ENCODE measurements at regions not wholly inside any gene's neighbourhood (a gene's known extent, or its start where the extent isn't known, plus 50 kb on each side); places are given as distances from the start of the nearest gene placed in this dataset.

DNA sequence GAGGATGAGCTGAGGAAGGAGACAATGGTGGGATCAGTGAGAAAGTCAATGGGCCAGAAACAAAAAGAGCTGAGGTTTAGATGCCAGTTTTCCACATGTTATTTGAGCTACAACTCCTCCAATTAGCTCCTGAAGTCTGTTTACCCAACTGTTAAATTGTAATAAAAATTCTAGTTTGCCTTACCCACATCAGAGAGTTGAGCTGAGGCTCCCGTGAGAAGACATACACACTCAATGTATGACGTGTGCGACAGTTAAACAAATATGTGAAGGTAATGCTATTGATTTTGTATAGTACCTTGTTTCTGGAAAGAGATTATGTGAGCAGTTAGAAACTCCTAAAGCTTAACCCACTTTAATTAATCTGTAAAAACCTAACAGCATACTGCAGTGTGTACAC, 318.1 kb upstream of the GRM7 start:
- H3K36me3 ChIP-seq: no peaks in the 10 kb centered on the region
- no peak overlapping the region for H3K27ac ChIP-seq
- H3K4me3 ChIP-seq: no peak overlapping the region
- TF ChIP-seq, protein P1, sequence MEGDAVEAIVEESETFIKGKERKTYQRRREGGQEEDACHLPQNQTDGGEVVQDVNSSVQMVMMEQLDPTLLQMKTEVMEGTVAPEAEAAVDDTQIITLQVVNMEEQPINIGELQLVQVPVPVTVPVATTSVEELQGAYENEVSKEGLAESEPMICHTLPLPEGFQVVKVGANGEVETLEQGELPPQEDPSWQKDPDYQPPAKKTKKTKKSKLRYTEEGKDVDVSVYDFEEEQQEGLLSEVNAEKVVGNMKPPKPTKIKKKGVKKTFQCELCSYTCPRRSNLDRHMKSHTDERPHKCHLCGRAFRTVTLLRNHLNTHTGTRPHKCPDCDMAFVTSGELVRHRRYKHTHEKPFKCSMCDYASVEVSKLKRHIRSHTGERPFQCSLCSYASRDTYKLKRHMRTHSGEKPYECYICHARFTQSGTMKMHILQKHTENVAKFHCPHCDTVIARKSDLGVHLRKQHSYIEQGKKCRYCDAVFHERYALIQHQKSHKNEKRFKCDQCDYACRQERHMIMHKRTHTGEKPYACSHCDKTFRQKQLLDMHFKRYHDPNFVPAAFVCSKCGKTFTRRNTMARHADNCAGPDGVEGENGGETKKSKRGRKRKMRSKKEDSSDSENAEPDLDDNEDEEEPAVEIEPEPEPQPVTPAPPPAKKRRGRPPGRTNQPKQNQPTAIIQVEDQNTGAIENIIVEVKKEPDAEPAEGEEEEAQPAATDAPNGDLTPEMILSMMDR (IDR thresholded peaks at IDR 0.05): no peak
- no peak for TF ChIP-seq POLR2A (IDR thresholded peaks at IDR 0.05)
- no peaks in the 10 kb centered on the region for H3K27me3 ChIP-seq
- H3K4me1 ChIP-seq: no peaks in the 10 kb centered on the region
- H3K9me3 ChIP-seq: no peaks in the 10 kb centered on the region
- DNase-seq: no peak

DNA sequence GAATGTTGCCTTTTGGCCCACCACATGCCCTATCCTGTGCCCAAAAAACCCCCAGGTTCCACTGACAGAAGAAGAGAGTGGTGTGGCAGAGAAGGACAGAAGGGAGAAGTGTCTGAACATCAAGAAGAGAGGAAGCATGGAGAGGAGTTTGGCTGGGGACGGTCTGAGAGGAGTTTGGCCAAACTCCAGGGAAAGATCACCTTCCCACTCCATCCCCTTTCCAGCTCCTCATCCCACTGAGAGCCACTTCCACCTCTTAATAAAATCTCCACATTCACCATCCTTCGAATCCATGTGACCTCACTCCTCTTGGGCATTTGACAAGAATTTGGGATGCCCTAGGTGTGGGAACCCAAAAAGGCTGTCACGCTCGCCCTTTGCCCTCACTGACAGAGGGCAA, 311.6 kb upstream of the GRM7 start:
- no peaks in the 10 kb centered on the region for H3K27me3 ChIP-seq
- no peak overlapping the region for H3K27ac ChIP-seq
- H3K4me3 ChIP-seq: no peak overlapping the region
- DNase-seq: no peak
- no peaks in the 10 kb centered on the region for H3K4me1 ChIP-seq
- H3K9me3 ChIP-seq: no peaks in the 10 kb centered on the region
- TF ChIP-seq POLR2A (IDR thresholded peaks at IDR 0.05): no peak
- TF ChIP-seq, protein P1 (IDR thresholded peaks at IDR 0.05): no peak
- H3K36me3 ChIP-seq: no peaks in the 10 kb centered on the region

GRCh38 chr3:6551165-6551564, 309.8 kb upstream of the GRM7 start:
- no peak for DNase-seq
- Histone ChIP-seq H3K27me3 (no peaks in the 10 kb centered on the region), H3K9me3 (no peaks in the 10 kb centered on the region), H3K36me3 (no peaks in the 10 kb centered on the region), H3K4me1 (no peaks in the 10 kb centered on the region), H3K27ac (no peak overlapping the region), H3K4me3 (no peak overlapping the region)
- TF ChIP-seq POLR2A (IDR thresholded peaks at IDR 0.05): no peak
- TF ChIP-seq, protein P1 (IDR thresholded peaks at IDR 0.05): no peak

DNA sequence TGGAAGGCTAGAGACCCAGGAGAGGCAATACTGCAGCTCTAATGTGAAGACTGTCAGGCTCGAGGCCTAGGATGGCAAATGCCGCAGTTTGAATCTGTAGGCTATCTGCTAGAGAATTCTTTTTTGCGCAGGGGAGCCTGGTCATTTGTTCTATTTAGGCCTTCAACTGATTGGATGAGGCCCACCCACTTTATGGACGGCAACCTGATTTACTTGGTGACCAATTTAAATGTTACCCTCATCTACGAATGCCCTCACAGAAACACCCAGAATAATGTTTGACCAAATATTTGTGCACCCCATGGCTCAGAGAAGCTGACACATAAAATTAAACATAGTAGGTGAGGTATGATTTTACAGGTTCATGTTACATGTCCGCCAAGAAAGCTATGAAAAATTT, 300.7 kb upstream of the GRM7 start:
- Histone ChIP-seq H3K4me1 (no peaks in the 10 kb centered on the region), H3K27ac (no peak overlapping the region), H3K4me3 (no peak overlapping the region), H3K36me3 (no peaks in the 10 kb centered on the region), H3K9me3 (no peaks in the 10 kb centered on the region), H3K27me3 (no peaks in the 10 kb centered on the region)
- no peak for DNase-seq
- no peak for TF ChIP-seq POLR2A (IDR thresholded peaks at IDR 0.05)
- TF ChIP-seq, protein P1 (IDR thresholded peaks at IDR 0.05): no peak

DNA sequence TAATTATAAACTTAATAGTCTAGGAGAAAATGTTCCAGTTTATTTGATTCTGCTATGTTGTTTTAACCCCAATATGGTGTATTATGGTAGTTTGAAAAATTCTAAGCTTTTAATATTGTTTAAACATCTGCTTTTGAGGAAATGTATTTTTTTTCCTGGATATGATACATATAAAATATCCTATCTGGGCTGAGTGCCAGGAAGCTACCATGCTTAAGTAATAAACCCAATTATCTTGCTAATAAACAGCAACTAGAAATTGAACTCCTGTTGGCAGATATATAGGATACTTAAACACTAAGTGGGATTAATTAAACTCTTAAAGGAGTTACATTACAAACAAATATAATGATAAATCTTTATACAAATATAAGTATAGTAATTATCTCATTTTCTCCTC, 293.7 kb upstream of the GRM7 start:
- Histone ChIP-seq H3K9me3 (no peaks in the 10 kb centered on the region), H3K27ac (no peak overlapping the region), H3K36me3 (no peaks in the 10 kb centered on the region), H3K4me1 (no peaks in the 10 kb centered on the region), H3K4me3 (no peak overlapping the region), H3K27me3 (no peaks in the 10 kb centered on the region)
- TF ChIP-seq, protein P1 (IDR thresholded peaks at IDR 0.05): no peak
- no peak for TF ChIP-seq POLR2A (IDR thresholded peaks at IDR 0.05)
- DNase-seq: no peak

GRCh38 chr3:6568999-6569493, 291.9 kb upstream of the GRM7 start:
- H3K9me3 ChIP-seq: no peaks in the 10 kb centered on the region
- H3K4me1 ChIP-seq: no peaks in the 10 kb centered on the region
- no peak for DNase-seq
- no peaks in the 10 kb centered on the region for H3K36me3 ChIP-seq
- TF ChIP-seq, protein P1 (IDR thresholded peaks at IDR 0.05): no peak
- no peak for TF ChIP-seq POLR2A (IDR thresholded peaks at IDR 0.05)
- H3K27ac ChIP-seq: no peak overlapping the region
- no peak overlapping the region for H3K4me3 ChIP-seq
- no peaks in the 10 kb centered on the region for H3K27me3 ChIP-seq

Measured in Peyer's patch (tissue), 4 donors.